Naive thymus-derived CD4-positive, alpha-beta T cell (primary cell): ENCODE measurements at regions not wholly inside any gene's neighbourhood (a gene's known extent, or its start where the extent isn't known, plus 50 kb on each side); places are given as distances from the start of the nearest gene placed in this dataset.
"Not testable (repeated sequence)": the region's sequence is repeated elsewhere in the genome, so short reads cannot be mapped to it uniquely, and the experiment has no call there.

ENCODE experiments used
- ATAC-seq: fragments of 150-1000 bp; cut with Tn5 transposase; 2 replicates; pipeline ENCODE4 v1.10.0; 2021; ENCODE audit warnings: mild to moderate bottlenecking, moderate library complexity
- CTCF ChIA-PET: fragments of 350-600 bp; sonication (Branson Sonifier 250); formaldehyde crosslinking; loops from one replicate; lab custom pipeline; 2021; ENCODE audit warnings: antibody characterized with exemption; lab: Charles Lee
- POLR2A ChIA-PET: fragments of 350-600 bp; sonication (Branson Sonifier 250); formaldehyde crosslinking; loops from one replicate; lab custom pipeline; 2021; ENCODE audit warnings: antibody characterized with exemption, inconsistent platforms; lab: Charles Lee
- DNase-seq, 9 donors: peaks; one replicate each; pipeline versions ENCODE4 v3.0.0 to v3.0.0-alpha.2; 2020 to 2022; ENCODE audit warnings: mixed read lengths in 1 of 9
- H3K27ac ChIP-seq: one replicate; pipeline ENCODE4 v1.7.0; 2013; ENCODE audit warnings: mild to moderate bottlenecking, low read depth, low read length, moderate library complexity
- H3K27me3 ChIP-seq, 2 donors: one replicate each; pipeline ENCODE4 v1.7.0; 2013; ENCODE audit warnings: low read length in 2 of 2, mild to moderate bottlenecking in 2 of 2, moderate library complexity in 2 of 2; ENCODE audit not compliant: control insufficient read depth in 2 of 2, insufficient read depth in 2 of 2
- H3K36me3 ChIP-seq, 3 experiments: 1 replicate in 2 of 3; 2 replicates in 1 of 3; pipeline ENCODE4 v1.7.0; 2013; ENCODE audit warnings: low read length in 3 of 3, mild to moderate bottlenecking in 3 of 3, moderate library complexity in 1 of 3; ENCODE audit not compliant: insufficient read depth in 3 of 3, control insufficient read depth in 2 of 3
- H3K4me1 ChIP-seq, 2 donors: one replicate each; pipeline ENCODE4 v1.7.0; 2013; ENCODE audit warnings: low read length in 2 of 2, mild to moderate bottlenecking in 2 of 2, moderate library complexity in 1 of 2; ENCODE audit not compliant: control insufficient read depth in 2 of 2, insufficient read depth in 2 of 2
- H3K4me3 ChIP-seq: 2 replicates; pipeline ENCODE4 v1.7.0; 2013; ENCODE audit warnings: mild to moderate bottlenecking, low read length
- H3K9me3 ChIP-seq, 3 experiments: 1 replicate in 2 of 3; 2 replicates in 1 of 3; pipeline ENCODE4 v1.7.0; 2013; ENCODE audit warnings: low read length in 3 of 3; ENCODE audit not compliant: control insufficient read depth in 2 of 3
- H3K27ac Mint-ChIP-seq, 9 donors: one replicate each; pipeline ENCODE4 v1.8.0; 2020 to 2022; ENCODE audit warnings: mixed read lengths in 9 of 9, mild to moderate bottlenecking in 8 of 9, moderate library complexity in 5 of 9, inconsistent platforms in 2 of 9
- H3K27me3 Mint-ChIP-seq, 5 donors: one replicate each; pipeline ENCODE4 v1.8.0; 2021 to 2022; ENCODE audit warnings: mixed read lengths in 5 of 5, mild to moderate bottlenecking in 1 of 5
- H3K36me3 Mint-ChIP-seq, 5 donors: one replicate each; pipeline ENCODE4 v1.8.0; 2020 to 2022; ENCODE audit warnings: mixed read lengths in 5 of 5, mild to moderate bottlenecking in 3 of 5, inconsistent platforms in 1 of 5
- H3K4me1 Mint-ChIP-seq, 7 donors: one replicate each; pipeline ENCODE4 v1.8.0; 2020 to 2022; ENCODE audit warnings: mixed read lengths in 7 of 7, mild to moderate bottlenecking in 3 of 7, inconsistent platforms in 1 of 7
- H3K4me3 Mint-ChIP-seq, 10 donors: one replicate each; pipeline ENCODE4 v1.8.0; 2020 to 2022; ENCODE audit warnings: mild to moderate bottlenecking in 10 of 10, mixed read lengths in 10 of 10, moderate library complexity in 6 of 10, inconsistent platforms in 2 of 10
- H3K9me3 Mint-ChIP-seq, 11 donors: one replicate each; pipeline ENCODE4 v1.8.0; 2020 to 2022; ENCODE audit warnings: mixed read lengths in 11 of 11, mild to moderate bottlenecking in 4 of 11, inconsistent platforms in 1 of 11, moderate library complexity in 1 of 11
- intact Hi-C, 2 donors: fragments of 100-400 bp; cut with micrococcal nuclease; formaldehyde crosslinking; loops; one replicate each; pipeline ENCODE4 v1.15.1; 2023

DNA sequence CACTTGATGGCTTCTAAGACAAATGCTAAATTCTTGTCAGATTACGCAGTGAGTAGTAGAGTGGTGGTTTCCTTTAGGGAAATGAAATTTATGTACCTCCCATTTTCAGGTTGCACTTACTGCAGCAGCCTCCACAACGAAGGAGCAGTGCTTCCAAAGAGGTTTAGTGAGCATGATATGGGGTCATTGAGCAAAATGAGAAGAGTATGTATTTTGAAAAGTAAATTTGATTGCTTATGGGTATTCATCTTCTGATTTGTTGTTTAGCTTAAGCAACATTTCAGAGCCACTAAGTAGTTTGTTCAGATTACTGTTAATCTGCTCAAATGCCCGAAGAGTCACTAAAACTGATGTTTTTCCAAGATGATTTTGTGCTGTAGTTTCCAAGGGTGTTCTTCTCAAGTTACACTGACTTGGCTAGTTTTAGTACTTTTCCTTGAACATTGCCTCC is 493.6 kb downstream of the PCNX1 start:
- Histone ChIP-seq H3K27me3 (no peaks in the 10 kb centered on the region), H3K36me3 (no peaks in the 10 kb centered on the region), H3K4me3 (no peak overlapping the region), H3K9me3 (no peaks in the 10 kb centered on the region), H3K4me1 (peaks cover 0 to 21% of the 10 kb centered on the region in 2 donors), H3K27ac (peak overlapping the region; percentile 73)
- ChIA-PET CTCF (interaction anchor here (1.3 kb wide), 1 partner anchor 74 kb away, joined by 4 read pairs; no protein-coding TSS in a partner anchor), POLR2A (interaction anchor here (3.1 kb wide), 1 partner anchor 80 kb away, joined by 11 read pairs; the partner anchor contains the start of gene SIPA1L1)
- H3K9me3 Mint-ChIP-seq = no peaks in the 10 kb centered on the region
- peak overlapping the region in 8 of 10 donors; percentile 15 to 71 (median 53) for H3K4me3 Mint-ChIP-seq
- intact Hi-C loops = loop anchor here (5.0 to 10.0 kb wide), 2 partner anchors 266 to 351 kb away; no protein-coding TSS in a partner anchor
- peak overlapping the region; percentile 51 to 93 (median 85) for H3K27ac Mint-ChIP-seq
- H3K4me1 Mint-ChIP-seq = peaks cover 20 to 55% (median 48%) of the 10 kb centered on the region in 7 donors
- H3K36me3 Mint-ChIP-seq = peaks cover 0 to 20% (median 8%) of the 10 kb centered on the region in 5 donors
- DNase-seq (peak in 7 of 9 donors; percentile 11 to 66 (median 36)), ATAC-seq (peak; percentile 38)
- H3K27me3 Mint-ChIP-seq = no peaks in the 10 kb centered on the region

DNA sequence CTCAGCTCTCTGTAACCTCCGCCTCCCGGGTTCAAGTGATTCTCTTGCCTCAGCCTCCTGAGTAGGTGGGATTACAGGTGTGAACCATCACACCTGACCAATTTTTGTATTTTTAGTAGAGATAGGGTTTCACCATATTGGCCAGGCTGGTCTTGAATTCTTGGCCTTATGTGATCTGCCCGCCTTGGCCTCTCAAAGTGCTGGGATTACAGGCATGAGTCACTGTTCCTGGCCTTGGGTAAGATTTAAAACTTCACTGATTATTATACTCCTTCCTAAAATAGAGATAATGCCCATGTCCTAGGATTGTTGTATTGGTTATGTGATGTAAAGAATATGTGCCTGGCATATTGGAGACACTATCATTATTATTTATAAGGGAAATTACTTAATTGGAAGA is 495.2 kb downstream of the PCNX1 start:
- H3K4me3 Mint-ChIP-seq, H3K27me3 Mint-ChIP-seq, ATAC-seq, H3K4me3 ChIP-seq, H3K27me3 ChIP-seq, H3K9me3 ChIP-seq, H3K9me3 Mint-ChIP-seq, H3K36me3 ChIP-seq, DNase-seq, H3K27ac ChIP-seq: not testable (repeated sequence)
- ChIA-PET CTCF (interaction anchor here (0.7 kb wide), 1 partner anchor 1085 kb away, joined by 3 read pairs; no protein-coding TSS in a partner anchor), POLR2A (interaction anchor here (2.9 kb wide), 1 partner anchor 80 kb away, joined by 17 read pairs; no protein-coding TSS in a partner anchor)
- Mint-ChIP-seq H3K36me3 (peaks cover 0 to 13% (median 10%) of the 10 kb centered on the region in 5 donors), H3K27ac (peak overlapping the region in 3 of 9 donors; percentile 19 to 59 (median 20)), H3K4me1 (peaks cover 20 to 46% (median 38%) of the 10 kb centered on the region in 7 donors)
- intact Hi-C loops = loop anchor here (5.0 to 10.0 kb wide), 2 partner anchors 268 to 350 kb away; no protein-coding TSS in a partner anchor
- H3K4me1 ChIP-seq = peaks cover 0 to 21% of the 10 kb centered on the region in 2 donors

DNA sequence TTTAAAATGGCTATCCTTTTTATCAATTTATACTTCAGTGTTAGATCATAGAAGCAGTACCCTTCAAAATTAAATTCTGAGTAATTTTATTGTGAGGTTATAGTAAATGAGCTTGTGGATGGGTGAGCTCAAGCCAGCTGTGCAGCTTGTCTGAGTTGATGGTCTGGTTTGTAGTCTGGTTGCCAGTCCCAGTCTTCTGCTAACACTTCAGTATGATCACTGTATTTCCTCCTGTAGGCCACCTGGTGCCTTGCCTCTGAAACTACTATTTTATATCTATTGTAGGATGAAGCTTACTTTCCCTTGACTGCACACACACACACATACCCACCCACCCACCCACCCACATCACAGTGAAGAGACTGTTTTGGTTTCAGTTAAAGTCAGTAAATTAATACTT is 496.4 kb downstream of the PCNX1 start:
- no peaks in the 10 kb centered on the region for H3K9me3 ChIP-seq
- H3K9me3 Mint-ChIP-seq = no peaks in the 10 kb centered on the region
- H3K27me3 Mint-ChIP-seq = no peaks in the 10 kb centered on the region
- POLR2A ChIA-PET = interaction anchor here (2.9 kb wide), 1 partner anchor 82 kb away, joined by 17 read pairs; no protein-coding TSS in a partner anchor
- H3K4me1 Mint-ChIP-seq = peaks cover 17 to 47% (median 34%) of the 10 kb centered on the region in 7 donors
- H3K27ac Mint-ChIP-seq = peak overlapping the region in 6 of 9 donors; percentile 33 to 74 (median 56)
- H3K4me3 ChIP-seq = no peak overlapping the region
- H3K27me3 ChIP-seq = no peaks in the 10 kb centered on the region
- DNase-seq (peak in 7 of 9 donors; percentile 31 to 64 (median 44)), ATAC-seq (peak; percentile 51)
- no peak overlapping the region for H3K4me3 Mint-ChIP-seq
- H3K36me3 ChIP-seq = no peaks in the 10 kb centered on the region
- peaks cover 0 to 13% (median 10%) of the 10 kb centered on the region in 5 donors for H3K36me3 Mint-ChIP-seq
- peaks cover 0 to 15% of the 10 kb centered on the region in 2 donors for H3K4me1 ChIP-seq
- intact Hi-C loops = loop anchor here (1.0 to 10.0 kb wide), 5 partner anchors 81 to 349 kb away; no protein-coding TSS in a partner anchor
- CTCF ChIA-PET = interaction anchor here (0.7 to 1.5 kb wide), 5 partner anchors 38 to 257 kb away, joined by 3 to 6 read pairs (median 4); no protein-coding TSS in a partner anchor
- no peak overlapping the region for H3K27ac ChIP-seq

DNA sequence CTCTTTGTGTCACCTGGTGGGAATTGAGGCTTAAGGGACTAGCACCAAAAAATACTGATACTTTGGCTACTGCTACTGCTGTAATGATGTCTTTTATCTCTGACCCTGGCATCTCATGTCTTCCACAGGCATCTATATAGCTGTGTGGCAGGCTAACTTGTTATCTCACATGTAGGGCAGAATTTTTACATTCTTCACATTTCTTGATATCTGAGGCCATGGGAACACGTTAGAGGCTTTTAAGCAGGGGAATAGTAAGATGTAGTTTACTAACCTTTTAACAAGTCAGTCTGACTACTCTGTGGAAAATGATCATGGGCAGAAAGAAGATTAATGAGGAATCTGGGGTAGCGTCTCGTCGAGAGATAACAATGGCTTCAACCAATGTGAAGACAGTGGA is 498.4 kb downstream of the PCNX1 start:
- CTCF ChIA-PET = interaction anchor here (1.0 kb wide), 1 partner anchor 79 kb away, joined by 5 read pairs; no protein-coding TSS in a partner anchor
- no peaks in the 10 kb centered on the region for H3K27me3 ChIP-seq
- H3K27ac ChIP-seq = no peak overlapping the region
- POLR2A ChIA-PET = interaction anchor here (0.6 kb wide), 1 partner anchor 10 kb away, joined by 4 read pairs; no protein-coding TSS in a partner anchor
- Mint-ChIP-seq H3K4me1 (peaks cover 8 to 47% (median 35%) of the 10 kb centered on the region in 7 donors), H3K4me3 (no peak overlapping the region), H3K36me3 (peaks cover 0 to 19% (median 10%) of the 10 kb centered on the region in 5 donors), H3K27me3 (no peaks in the 10 kb centered on the region), H3K27ac (no peak overlapping the region), H3K9me3 (no peaks in the 10 kb centered on the region)
- DNase-seq = no peak
- no peak overlapping the region for H3K4me3 ChIP-seq
- peaks cover 0 to 12% of the 10 kb centered on the region in 2 donors for H3K4me1 ChIP-seq
- no peaks in the 10 kb centered on the region for H3K36me3 ChIP-seq
- intact Hi-C loops = loop anchor here in 1 of 2 donors (10.0 kb wide), 1 partner anchor 271 kb away; no protein-coding TSS in a partner anchor
- ATAC-seq = no peak
- H3K9me3 ChIP-seq = no peaks in the 10 kb centered on the region

DNA sequence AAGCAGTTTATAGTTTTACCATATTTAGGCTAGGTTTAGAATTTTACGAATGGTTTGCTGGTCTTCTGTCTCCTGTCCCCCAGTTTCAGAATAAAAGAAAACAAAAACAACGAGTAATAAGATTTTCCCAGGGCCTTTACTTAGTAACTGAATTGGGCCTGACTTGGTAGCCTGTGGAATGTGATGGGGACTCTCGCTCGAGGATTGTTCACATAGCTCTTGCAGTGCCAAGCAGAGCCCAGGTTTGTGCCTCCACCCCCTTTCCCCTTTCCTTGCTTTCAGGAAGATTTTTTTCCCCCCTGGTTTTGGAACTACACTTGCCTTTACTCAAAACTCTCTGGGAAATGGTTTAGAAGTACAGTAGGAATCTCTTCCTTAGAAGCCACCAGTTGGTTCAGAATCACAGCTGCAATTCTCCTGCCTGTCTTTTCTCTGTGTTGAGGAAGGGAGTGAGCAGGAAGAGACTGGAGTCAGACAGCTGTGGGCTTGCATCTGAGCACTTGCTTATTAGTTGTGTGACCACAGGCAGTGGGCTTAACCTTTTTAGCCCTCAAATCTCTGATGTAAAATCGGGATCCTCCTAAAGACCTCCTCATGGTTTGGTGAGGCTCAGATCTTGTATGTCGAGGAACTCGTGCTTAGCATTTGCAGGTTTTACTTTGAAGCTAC is 501.2 kb downstream of the PCNX1 start:
- Mint-ChIP-seq H3K27me3 (no peaks in the 10 kb centered on the region), H3K9me3 (no peaks in the 10 kb centered on the region), H3K4me1 (peaks cover 7 to 50% (median 47%) of the 10 kb centered on the region in 7 donors), H3K36me3 (peaks cover 0 to 31% (median 16%) of the 10 kb centered on the region in 5 donors), H3K4me3 (no peak overlapping the region), H3K27ac (peak overlapping the region in 2 of 9 donors; percentile 2 to 51)
- Histone ChIP-seq H3K4me1 (peaks cover 0 to 4% of the 10 kb centered on the region in 2 donors), H3K9me3 (no peaks in the 10 kb centered on the region), H3K27ac (no peak overlapping the region), H3K36me3 (no peaks in the 10 kb centered on the region), H3K4me3 (no peak overlapping the region), H3K27me3 (no peaks in the 10 kb centered on the region)
- CTCF ChIA-PET = interaction anchor here (0.7 kb wide), 1 partner anchor 1397 kb away, joined by 3 read pairs; no protein-coding TSS in a partner anchor
- DNase-seq = no peak
- intact Hi-C loops = loop anchor here in 1 of 2 donors (10.0 kb wide), 1 partner anchor 274 kb away; no protein-coding TSS in a partner anchor
- POLR2A ChIA-PET = no interaction called here
- no peak for ATAC-seq

DNA sequence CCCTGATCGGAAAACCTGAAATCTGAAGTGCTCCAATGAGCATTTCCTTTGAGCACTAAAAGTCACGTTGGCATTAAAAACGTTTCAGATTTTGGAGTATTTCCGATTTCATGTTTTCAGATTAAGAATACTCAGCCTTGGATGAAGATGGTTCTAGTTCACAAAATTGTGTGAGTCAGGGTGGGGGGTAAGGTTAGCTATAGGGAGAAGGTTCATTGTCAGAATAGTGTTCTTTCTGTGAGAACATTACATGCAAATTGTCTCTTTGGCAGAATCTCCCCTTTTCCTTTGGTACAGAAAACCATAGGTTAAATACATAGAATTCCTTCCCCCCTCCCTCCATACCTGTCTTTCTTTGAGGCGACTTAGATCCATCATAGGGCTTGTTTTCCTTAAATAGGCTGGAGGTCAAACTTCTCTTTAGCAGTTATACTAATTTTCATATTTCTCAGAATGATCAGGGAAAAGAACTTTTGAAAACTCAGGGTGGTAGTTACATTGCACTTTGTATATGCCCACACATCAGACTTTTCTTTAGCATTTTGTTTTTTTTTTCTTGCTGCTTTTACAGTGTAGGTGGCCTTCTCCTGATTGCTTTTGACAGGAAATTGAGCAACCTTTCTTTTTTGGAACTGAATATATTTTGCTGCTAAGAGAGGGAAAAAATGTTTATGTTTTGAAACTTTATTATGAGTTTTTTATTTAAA is 503.5 kb downstream of the PCNX1 start:
- Histone ChIP-seq H3K36me3 (no peaks in the 10 kb centered on the region), H3K4me1 (peaks cover 0 to 4% of the 10 kb centered on the region in 2 donors), H3K27ac (no peak overlapping the region), H3K9me3 (no peaks in the 10 kb centered on the region), H3K27me3 (no peaks in the 10 kb centered on the region), H3K4me3 (no peak overlapping the region)
- intact Hi-C loops = no loop called here
- ATAC-seq = no peak
- H3K27ac Mint-ChIP-seq = peak overlapping the region in 2 of 9 donors; percentile 6 to 59
- no peak overlapping the region for H3K4me3 Mint-ChIP-seq
- CTCF ChIA-PET = no interaction called here
- H3K36me3 Mint-ChIP-seq = peaks cover 0 to 31% (median 14%) of the 10 kb centered on the region in 5 donors
- H3K9me3 Mint-ChIP-seq = no peaks in the 10 kb centered on the region
- H3K27me3 Mint-ChIP-seq = no peaks in the 10 kb centered on the region
- H3K4me1 Mint-ChIP-seq = peaks cover 7 to 41% (median 40%) of the 10 kb centered on the region in 7 donors
- POLR2A ChIA-PET = no interaction called here
- DNase-seq = no peak
